ENCODE measurements at regions not wholly inside any gene's neighbourhood (a gene's known extent, or its start where the extent isn't known, plus 50 kb on each side); places are given as distances from the start of the nearest gene placed in this dataset.

DNA sequence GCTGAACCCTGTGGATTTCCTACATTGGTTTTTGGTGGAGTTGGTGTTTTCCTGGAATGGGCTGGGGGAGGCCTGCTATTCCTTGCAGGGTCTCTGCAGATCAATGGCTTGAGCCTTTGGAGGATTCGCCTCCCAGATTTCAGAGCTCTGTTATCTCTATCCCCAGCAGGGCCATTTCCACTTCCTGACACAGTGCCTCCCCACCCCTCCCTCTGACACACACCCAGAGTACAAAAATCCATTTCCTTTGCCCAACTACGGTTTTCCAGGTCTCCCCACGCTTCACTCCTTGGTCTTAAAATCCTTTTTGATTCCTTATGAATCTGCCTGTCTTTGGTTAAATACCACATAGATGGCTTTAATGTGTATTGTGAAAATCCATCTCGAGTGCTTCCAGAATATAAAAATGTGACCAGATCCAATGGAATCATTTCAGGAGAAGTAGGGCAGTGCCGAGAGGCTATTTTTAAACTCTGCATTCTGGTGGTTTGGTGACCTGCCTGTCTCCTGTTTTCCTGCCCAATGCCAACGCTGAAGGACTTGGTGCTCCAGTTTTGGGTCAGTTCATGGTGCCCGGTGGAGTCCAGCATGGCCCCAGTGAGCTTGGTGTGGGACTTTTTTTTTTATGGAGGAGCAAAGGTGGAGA, 60.9 kb downstream of the ARL4C start:
- TF ChIP-seq YY1 (IDR thresholded peaks at IDR 0.05; ENCODE audit: insufficient read depth, insufficient read length): no peak
- TF ChIP-seq ZNF274 (IDR thresholded peaks at IDR 0.05; ENCODE audit: low read depth, low read length): no peak
- TF ChIP-seq SUZ12 (IDR thresholded peaks at IDR 0.05; ENCODE audit: extremely low read depth, insufficient read depth, insufficient read length): no peak

All from NT2/D1 (cell line).